ENCODE measurements at regions not wholly inside any gene's neighbourhood (a gene's known extent, or its start where the extent isn't known, plus 50 kb on each side); places are given as distances from the start of the nearest gene placed in this dataset.

DNA sequence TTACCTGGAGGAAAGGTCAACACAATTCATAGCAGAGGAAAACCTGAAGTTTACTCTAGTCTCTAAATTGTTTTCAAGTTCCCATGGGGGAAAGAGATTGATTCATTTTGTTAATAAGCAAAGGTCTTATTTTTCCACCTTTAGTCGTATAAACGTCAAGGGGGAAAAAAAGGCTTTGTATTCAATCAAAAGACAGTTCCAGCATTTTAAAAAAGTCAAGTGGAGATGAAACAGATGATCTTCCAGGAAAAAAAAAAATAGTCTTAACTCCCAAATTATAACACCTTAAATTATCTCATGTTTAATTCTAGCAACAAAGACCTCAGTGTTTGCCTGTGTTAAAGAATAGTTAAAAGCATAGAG, 140.5 kb downstream of the TOMM20 start:
- DNase-seq: no peak

- peak; percentile 30 for DNase-seq
These were observed 141.1 kb downstream of the TOMM20 start for GRCh38 chr1:234987415-234988154.

GRCh38 chr1:234986750-234987414, 141.8 kb downstream of the TOMM20 start:
- no peak for DNase-seq

DNA sequence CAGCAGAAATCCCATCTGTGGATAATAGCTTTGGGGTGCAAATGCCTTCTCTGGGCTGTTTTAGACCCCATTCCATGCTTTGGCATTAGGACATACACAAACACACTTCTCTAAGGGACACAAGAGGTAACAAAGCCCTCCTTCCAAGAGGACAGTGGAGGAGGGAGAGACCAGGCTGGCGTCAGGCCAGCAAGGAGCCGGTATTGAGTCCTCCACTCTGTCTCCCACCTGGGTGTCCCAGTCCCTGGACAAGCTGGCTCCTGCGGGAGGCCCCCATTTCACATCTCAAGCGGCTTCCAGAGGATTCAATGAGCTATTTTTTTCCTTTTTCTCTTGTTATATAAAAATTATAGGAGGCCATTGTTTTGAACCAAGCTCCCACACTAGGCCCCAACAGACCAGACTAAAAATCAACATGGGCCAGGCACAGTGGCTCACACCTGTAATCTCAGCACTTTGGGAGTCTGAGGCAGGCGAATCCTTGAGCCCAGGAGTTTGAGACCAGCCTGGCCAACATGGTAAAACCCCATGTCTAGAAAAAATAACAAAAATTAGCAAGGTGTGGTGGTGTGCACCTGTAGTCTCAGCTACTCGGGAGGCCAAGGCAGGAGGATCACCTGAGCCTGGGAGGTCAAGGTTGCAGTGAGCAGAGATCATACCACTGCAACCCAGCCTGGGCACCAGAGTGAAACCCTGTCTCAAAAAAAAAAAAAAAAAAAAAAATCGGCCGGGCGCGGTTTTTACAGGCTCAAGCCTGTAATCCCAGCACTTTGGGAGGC, 142.9 kb downstream of the TOMM20 start:
- no peak for DNase-seq

DNA sequence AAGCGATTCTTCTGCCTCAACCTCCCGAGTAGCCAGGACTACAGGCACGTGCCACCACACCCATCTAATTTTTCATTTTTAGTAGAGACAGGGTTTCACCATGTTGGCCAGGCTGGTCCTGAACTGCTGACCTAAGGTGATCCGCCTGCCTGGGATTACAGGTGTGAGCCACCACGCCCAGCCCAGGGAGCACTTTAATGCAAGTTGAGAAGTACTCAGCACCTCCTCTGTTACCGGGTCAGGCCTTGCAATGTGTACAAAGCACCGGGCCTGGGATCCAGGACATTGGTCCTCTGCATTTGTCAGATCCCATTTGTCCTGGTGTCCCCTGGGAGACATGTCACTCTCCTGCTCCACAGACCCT, 143.6 kb downstream of the TOMM20 start:
- DNase-seq: no peak

- DNase-seq: no peak
These were observed 144.9 kb downstream of the TOMM20 start for GRCh38 chr1:234983564-234984238.

DNA sequence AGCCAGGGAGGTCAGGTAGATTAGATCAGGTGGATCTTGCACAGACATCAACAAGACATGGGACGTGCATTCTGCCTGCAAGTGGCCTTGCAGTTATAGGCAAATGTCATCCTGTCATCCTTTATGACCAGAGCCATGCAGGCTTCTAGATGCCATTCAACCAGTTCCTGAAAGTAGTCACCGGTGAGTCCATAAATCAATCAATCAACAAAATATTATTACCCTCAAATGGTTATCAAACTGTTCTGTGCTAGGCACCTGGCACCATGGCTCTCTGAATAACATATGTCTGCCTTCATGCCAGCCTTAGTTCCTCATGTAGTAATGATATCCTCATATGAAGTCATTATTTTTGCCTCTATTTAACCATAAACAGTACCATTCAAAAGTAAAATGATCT, 146.9 kb downstream of the TOMM20 start:
- no peak for DNase-seq

GRCh38 chr1:234980645-234981396, 147.8 kb downstream of the TOMM20 start:
- DNase-seq: peak; percentile 83

GRCh38 chr1:234980291-234980644, 148.4 kb downstream of the TOMM20 start:
- DNase-seq: no peak

GRCh38 chr1:234979296-234980279, 149.0 kb downstream of the TOMM20 start:
- DNase-seq: no peak

DNA sequence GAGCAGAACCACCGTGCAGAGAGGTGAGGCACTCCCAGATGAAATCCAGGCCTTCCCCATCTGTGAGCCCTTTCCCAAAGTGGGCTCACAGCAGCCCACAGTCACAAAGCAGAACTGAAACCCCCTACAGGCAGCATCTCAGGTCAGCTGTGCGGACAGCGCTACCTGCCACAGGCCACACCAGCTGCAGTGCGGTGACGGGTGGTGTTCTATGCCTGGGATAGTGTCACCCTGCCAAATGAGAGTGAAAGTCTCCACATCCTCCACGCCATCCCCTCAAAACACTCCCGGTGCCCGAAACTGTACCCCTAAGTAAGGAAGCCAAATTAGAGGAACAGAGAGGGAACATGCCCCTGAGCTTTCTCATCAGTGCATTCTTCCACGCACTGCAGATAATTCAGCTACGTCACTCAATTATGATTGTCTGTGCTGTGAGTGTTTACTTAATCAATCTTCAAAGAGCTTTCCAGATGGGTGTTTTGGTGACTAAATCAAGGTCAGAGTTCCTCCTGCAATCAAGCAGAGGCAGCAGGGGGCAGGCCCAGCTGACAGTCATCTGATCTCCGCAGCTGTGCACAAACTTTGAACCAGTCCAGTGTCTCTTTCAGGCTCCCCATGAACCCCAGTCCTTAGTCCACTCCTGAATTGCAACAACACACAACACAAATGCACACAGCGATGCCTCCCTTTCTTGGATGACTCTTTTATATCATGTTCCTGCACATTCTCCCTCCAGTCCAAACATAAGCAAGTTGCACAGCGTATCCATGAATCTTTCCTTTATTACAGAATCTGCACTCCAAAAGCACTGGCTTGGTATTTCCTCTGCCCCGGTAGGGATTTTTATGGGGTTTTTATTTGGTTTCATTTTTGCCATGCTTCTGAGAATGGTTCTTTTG, 150.0 kb downstream of the TOMM20 start:
- DNase-seq: no peak

DNA sequence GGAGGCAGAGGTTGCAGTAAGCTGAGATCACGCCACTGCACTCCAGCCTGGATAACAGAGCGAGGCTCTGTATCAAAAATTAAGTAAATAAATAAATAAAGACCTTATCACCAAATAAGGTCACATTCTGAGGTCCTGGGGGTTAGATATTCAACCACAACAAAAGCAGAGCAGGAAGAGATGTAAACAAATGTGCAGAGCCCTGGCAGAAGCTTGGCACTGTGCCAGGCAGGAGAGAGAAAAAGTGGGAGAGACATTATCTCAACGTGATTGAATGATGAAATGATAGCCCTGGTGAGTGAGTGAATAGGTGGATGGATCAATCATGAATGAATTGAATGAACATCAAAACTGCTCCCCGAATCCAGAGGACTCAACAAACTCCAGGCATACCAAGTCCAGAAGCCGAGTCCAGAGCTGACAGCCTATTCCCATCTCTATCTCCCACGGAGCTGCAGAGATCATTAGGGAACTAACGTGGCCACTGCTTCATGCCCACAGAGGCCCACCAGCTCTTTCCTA, 150.7 kb downstream of the TOMM20 start:
- no peak for DNase-seq

GRCh38 chr1:234976861-234977680, 151.6 kb downstream of the TOMM20 start:
- no peak for DNase-seq

DNA sequence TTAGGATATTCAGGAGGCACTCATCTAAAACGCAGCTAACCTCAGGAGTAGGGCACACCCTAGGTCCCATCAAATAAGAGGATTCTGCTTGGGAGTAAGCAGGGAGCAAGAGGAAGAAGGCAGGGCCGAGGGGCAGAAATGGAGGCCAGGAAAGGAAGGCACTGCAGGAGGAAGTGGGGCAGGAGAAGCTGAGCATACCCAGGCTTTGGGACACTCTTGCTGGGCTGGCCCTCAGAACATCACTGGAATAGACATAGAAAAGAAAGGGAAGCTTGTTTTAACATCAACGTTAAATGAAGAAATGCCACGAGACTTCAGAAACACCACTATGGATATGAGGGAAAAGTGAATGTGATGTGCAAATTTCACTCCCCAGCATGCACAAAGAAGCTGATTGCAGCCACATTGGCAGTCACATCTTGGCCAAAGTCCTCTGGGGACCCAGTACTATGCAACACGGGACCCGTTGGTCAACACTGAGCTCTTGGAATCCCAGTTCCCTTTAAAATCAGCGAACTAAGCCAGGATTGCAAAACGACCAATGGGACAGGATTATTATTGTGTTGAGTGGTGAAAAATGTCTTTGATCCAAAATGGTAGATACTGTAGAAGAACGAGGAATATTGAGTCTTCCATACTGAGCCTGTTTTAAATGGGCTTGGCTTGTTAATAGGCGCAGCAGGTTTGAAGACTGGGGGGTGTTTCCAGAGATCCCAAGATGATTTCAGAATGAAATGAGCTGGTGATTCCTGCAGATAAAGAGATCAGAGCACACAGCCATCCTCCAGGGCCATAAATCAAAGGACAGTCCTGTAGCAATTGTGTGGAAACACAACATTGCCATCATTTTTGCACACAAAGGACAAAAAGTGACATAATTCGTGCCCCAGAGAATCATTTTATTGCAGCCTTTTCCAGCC, 152.4 kb downstream of the TOMM20 start:
- no peak for DNase-seq

DNA sequence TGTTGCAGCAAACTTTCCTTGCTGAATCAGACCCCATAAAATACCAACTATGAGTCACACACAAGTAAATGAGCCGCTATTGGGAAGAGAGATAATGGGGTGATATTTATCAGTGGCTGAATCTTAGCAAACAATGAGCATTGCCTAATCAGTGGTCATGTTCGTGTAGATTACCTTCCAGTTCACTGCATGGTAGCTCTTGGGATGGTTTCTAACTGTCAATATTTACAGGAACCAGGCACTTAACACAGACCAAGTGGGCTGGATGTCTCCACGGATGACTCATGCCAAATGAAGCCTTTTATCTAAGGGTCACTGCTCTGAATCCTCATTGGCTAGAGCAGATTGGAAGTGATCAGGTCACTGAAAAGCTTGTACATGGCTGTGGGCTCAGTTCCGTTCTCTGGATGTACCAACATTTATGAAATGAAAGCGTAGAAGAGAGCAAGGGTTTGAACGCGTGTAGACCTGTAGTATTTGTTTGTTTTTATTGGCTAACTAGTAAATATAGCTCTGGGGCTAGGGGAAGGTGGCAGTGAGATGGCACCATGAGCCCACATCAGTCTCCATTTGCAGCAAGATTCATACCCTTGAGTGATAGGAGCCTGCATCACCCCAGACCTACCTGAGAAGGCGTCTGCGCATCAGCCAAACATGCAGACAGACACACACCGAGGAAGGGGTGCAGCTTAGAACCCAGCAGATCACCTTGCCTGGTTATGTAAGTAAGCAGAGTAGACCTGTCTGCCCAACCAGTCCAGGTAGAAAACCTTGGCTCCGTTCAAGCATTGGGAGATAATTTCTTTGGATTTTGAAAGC, 153.3 kb downstream of the TOMM20 start:
- DNase-seq: no peak

DNA sequence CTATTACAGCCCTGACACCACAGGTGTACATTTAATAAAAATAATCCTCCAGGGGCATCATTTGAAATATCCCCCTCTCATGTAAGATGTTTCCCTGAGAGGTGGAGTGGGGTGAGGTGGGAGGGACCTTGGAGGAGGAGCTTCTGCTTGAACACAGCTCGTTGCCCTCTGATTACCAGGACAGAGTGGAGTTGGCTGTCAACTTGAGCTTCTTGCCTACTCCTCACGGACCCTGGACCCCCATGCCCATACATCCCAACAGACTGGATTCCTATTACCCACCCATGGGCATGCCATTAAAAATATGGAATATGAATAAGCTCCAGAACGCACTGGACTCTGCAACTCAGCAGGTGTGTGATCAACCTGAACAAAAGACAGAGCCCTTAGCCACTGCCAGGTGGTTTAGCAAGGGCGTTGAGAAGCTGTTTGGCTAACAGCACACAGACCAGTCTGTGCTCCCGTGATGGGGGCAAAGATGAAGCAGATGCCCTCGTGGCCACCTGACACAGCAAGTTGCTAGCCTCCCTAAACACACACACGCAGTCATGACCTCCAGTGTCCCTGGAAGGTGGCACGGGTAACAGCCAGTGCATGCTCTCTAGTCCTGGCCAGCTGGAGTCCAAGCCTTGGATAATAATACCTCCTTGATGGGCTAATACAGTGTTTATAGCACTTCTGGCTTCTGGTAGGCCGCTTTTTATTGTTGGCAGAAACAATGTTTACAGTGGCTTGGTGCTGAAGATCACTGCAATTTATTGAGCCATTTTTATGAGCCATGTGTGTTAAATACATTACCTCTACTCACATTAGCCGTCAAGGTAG, 155.0 kb downstream of the TOMM20 start:
- no peak for DNase-seq

Data from amniotic stem cell (primary cell).